HFF-Myc (cell line): ENCODE measurements at regions not wholly inside any gene's neighbourhood (a gene's known extent, or its start where the extent isn't known, plus 50 kb on each side); places are given as distances from the start of the nearest gene placed in this dataset.

Experiments used
- DNase-seq: peaks from one replicate; pipeline ENCODE4 v3.0.0-alpha.2; 2011; ENCODE audit warnings: low read depth; ENCODE audit errors: extremely low read depth
- H3K4me3 ChIP-seq: replicated peaks from 2 replicates; pipeline ENCODE4 v1.5.1; 2011; ENCODE audit warnings: low read depth, mild to moderate bottlenecking, control low read depth, low read length
- CTCF ChIP-seq: IDR thresholded peaks from 2 replicates; pipeline ENCODE4 v1.5.1; 2012; ENCODE audit warnings: mild to moderate bottlenecking, low read depth, low read length, control low read depth; ENCODE audit errors: missing control alignments

DNA sequence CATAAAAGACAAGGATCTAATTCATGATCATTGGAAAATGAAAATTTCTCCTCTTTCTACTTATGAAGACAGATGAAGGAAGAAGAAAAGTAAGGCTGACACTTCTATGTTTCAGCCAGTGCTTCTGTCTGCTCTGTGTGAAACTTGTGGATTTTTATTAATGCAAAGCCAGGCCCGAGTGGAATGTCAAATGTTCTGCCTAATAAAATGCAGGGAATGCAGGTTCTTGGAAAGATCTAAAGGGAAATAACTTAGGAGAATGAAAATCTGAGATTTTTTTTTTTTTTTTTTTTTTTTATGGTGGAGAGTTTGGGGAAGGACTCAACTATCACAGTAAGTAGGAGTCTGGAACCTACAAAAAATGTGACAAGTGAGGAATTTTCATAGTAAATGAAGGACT, 1732.3 kb upstream of the SLC10A2 start:
- no peak for TF ChIP-seq CTCF
- DNase-seq, result no peak
- no peak overlapping the region for H3K4me3 ChIP-seq

DNA sequence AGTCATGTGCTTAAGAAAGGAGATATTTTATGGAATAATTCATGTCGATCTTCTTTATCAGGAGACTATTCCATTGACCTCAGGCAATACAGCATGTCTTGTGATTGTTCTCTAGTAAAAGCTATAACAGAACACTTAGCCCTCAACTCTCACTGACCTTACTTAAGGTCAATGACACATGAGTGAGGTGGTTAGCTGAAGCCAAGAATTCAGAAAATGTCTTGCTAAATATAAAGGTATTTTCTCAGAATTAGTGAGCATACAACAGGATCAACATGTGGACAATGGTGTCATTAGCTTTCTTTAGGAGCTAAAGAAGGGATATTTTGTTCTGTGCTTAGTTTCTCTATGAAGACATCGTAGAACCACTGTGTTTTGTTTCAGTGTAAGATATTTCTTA, 1730.4 kb upstream of the SLC10A2 start:
- TF ChIP-seq CTCF, result no peak
- no peak overlapping the region for H3K4me3 ChIP-seq
- no peak for DNase-seq

- no peak for TF ChIP-seq CTCF
- no peak overlapping the region for H3K4me3 ChIP-seq
- no peak for DNase-seq
Observed at GRCh38 chr13:104785952-104786351, 1719.7 kb upstream of the SLC10A2 start.

GRCh38 chr13:104784891-104785290, 1718.7 kb upstream of the SLC10A2 start:
- no peak for TF ChIP-seq CTCF

GRCh38 chr13:104782741-104783140, 1716.5 kb upstream of the SLC10A2 start:
- no peak for TF ChIP-seq CTCF
- no peak overlapping the region for H3K4me3 ChIP-seq
- DNase-seq, result no peak

More at GRCh38 chr13:104784891-104785290, 1718.7 kb upstream of the SLC10A2 start:
- no peak overlapping the region for H3K4me3 ChIP-seq
- no peak for DNase-seq

DNA sequence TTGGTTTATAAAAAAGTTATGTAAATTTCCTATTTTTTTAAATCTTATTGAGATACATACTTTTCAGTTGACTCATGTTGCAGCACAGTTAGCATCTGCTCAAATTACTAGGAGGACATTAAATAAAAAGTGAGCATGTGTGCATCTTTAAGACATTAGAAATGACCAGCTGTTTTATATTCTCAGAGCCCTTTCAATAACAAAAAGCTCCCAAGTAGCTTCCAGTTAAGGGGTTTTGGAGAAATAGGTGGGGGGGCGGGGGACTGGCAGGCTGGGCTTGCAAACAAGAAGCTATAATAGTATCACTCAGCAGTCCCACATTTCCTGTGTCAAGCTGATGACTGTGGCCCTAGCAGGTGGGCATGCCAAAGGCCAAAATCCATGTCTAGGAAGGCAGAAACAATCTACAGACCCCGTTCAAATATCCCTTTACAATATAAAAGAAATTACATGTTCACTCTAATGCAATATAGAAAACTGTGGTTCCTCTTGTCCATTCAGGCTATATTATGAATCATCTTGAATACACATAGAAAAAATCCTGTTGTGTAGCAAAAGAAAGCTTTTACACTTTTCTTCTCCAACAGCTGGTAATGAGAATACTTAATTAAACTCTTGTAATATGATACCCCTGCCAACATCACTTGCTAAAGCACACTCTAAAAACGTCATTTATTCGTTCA, 1713.2 kb upstream of the SLC10A2 start:
- no peak overlapping the region for H3K4me3 ChIP-seq
- TF ChIP-seq CTCF, result no peak
- no peak for DNase-seq

GRCh38 chr13:104773775-104774174, 1707.6 kb upstream of the SLC10A2 start:
- no peak for DNase-seq

More at GRCh38 chr13:104773775-104774174, 1707.6 kb upstream of the SLC10A2 start:
- peak; percentile 39 for TF ChIP-seq CTCF
- no peak overlapping the region for H3K4me3 ChIP-seq
